Stimulated activated CD8-positive, alpha-beta memory T cell treated with anti-CD3 and anti-CD28 coated beads, Interleukin-7, amount 100 ng/mL, for 4 hours (primary cell): ENCODE measurements at regions not wholly inside any gene's neighbourhood (a gene's known extent, or its start where the extent isn't known, plus 50 kb on each side); places are given as distances from the start of the nearest gene placed in this dataset.

Experiments
- DNase-seq, 2 donors: peaks; one replicate each; pipeline ENCODE4 v3.0.0-alpha.2; 2020; ENCODE audit warnings: low read depth in 2 of 2

DNA sequence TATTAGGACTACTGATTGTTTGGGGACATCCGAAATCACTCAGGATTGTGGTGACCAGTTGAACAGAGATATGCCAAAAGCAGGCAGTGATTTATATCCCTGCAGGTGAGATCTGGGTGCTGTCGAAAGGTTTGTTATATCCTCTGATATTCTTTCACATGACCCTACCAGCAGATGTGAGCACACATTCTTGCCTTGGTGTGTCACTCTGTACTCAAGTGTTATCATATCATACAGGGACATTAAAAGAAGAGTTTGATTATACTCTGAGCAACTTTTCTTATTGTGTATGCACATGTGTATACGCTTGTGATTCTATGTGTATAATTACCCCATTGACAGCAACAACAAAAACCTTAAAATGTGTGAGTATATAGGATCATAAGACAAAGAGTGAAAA, 381.2 kb upstream of the IGFBP7 start:
- DNase-seq, result no peak

DNA sequence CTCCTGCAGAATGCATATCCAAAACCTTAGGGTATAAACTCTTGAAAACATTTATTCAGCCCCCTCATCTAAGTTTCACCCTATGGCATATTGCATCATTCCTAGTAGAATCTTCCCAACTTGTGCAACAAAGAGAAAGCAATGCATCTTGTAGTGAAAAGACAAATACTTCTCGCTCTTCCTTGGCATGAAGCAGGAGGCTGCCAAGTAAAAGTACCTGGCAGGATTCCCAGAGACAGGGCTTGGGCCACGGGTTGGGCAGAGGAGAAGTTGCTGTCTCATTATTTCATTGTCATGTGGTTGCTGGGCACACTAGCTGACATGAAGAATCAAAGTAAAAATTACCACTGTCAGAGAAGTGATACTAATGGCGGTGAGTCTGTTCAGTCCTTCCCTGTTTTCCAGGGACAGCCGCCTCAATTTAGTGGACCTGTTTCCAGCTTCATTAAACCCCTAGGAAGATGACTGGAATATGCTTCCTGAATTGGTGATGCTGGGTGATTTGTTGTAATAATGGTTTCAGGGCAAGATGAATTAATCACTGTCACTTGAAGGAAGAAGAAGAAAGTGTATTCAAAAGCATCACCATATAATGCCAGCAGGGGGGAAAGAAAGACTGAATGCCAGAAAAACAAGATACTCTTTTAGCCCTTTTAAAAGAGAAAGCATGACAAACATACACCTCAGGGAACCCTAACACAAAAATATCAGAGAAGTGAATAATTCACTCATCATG, 380.5 kb upstream of the IGFBP7 start:
- DNase-seq, result no peak

GRCh38 chr4:57488366-57489162, 378.4 kb upstream of the IGFBP7 start:
- DNase-seq, result no peak

GRCh38 chr4:57475424-57475823, 365.2 kb upstream of the IGFBP7 start:
- no peak for DNase-seq

- DNase-seq, result no peak
Measured at GRCh38 chr4:57465321-57466056, 355.3 kb upstream of the IGFBP7 start.

GRCh38 chr4:57462843-57463242, 352.7 kb upstream of the IGFBP7 start:
- no peak for DNase-seq

GRCh38 chr4:57460967-57461366, 350.8 kb upstream of the IGFBP7 start:
- no peak for DNase-seq

DNA sequence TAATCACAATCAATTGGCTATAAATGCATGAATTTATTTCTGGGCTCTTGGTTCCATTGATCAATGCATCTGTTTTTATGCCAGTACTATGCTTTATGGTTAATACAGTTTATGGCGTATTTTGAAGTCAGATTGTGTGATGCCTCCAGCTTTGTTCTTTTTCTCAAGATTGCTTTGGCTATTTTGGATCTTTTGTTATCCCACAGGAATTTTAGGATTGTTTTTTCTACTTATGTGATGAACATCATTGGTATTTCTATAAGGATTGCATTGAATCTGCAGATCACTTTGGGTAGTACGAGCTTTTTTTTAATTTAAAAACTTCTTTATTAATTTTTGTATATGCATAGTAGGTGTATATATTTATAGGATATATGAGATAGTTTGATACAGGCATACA, 338.7 kb upstream of the IGFBP7 start:
- DNase-seq, result no peak

- DNase-seq, result no peak
Measured at GRCh38 chr4:57448452-57448851, 338.3 kb upstream of the IGFBP7 start.

GRCh38 chr4:57446266-57446665, 336.1 kb upstream of the IGFBP7 start:
- no peak for DNase-seq

GRCh38 chr4:57445686-57446085, 335.5 kb upstream of the IGFBP7 start:
- DNase-seq, result no peak

DNA sequence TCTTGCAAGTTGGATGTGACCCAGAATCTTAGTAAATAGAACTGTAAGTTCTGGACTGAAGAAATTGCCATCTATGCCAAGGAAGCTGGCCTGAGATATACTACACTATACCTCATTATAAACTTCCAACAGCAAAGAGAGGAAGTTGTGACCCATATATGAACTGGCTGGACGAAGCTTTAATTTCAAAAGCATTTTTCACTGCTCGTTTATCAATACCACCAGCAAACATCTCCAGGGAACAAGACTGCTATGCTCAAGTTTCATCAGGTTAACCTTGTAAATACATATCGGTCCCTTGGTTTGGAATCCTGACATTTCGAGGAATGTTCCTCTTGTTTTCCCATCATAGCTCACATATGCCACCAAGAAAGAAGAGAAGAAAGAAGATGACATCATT, 334.5 kb upstream of the IGFBP7 start:
- DNase-seq, result no peak

- DNase-seq, result no peak
Measured at GRCh38 chr4:57443787-57444186, 333.6 kb upstream of the IGFBP7 start.

DNA sequence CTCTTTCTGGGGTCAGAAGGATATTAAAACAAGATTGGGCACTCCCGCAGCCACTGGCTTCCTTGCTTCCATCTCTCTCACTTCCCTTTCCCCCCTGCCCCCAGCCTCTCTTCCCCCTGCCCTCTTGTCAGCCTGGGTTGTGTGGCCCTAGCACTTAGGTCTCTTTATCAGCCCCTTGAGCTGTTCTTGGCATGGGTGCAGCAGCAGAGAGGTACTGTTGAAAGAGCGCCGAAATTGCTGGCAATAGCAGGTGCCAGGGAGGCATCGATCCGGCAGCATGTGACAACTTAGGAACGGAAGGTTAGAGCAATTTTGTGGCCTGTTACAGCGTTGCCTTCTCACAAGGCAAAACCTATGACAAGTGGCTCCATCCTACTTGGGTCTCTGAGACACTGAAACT, 333.1 kb upstream of the IGFBP7 start:
- DNase-seq, result no peak

DNA sequence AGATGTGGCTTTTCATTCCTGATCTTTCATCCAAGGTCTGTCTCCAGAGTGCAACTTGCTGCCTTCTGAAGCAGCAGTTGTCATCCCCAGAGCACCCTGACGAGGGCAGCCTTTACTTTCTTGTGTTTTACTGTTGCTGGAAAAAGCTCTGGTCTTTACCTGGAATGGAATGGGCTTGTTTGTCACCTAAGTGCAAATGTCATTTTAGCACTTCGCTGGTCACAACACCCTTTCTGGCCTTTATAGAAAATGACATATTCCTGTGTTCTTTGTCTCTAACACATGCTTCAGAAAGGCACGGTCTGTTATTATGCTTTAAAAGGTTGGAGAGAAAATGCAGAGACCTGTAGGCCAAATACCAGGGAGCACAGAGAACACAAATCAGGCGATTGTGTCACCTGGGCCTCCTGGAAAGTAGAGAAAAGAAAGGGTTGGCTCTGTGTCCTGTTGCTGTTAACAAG, 332.7 kb upstream of the IGFBP7 start:
- no peak for DNase-seq

- no peak for DNase-seq
Measured at GRCh38 chr4:57442241-57442640, 332.1 kb upstream of the IGFBP7 start.

DNA sequence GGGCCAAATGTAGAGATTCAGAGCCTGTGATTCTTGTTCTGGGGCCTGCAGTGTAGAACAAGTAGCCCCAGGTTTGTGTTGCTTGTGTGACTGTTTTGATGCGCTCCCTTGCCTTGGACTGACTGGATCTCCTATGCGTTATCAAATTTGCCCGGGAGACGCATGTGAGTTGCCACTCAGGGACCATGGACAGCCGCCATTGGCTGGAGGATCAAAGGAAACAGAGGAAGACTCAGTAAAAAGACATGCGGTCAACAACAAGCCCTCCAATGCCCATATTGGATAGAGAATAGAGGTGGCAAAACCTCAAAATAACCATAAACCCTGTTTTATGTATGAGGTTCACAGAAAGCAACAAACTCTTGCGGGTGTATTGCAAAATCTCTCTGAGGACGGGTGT, 327.5 kb upstream of the IGFBP7 start:
- DNase-seq, result no peak

DNA sequence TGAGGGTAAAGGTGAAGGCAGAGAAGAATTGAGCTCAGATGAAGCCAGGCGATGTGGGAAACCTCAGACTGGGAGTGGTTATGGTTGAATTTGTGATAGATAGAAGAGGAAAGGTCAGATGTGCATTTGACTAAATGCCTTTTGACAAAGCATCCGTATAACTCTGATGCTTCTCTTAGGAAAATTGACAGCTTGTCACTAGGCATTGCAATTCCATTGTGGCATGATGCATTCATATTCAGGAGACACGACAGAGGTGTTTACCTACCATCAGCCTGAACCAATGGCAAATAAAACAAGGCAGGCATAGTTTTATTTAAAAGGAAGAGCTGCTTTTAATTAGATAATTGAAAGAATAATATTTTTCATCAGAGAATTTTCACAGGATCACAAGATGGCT, 325.1 kb upstream of the IGFBP7 start:
- DNase-seq, result no peak

GRCh38 chr4:57430726-57431125, 320.5 kb upstream of the IGFBP7 start:
- DNase-seq, result no peak

- no peak for DNase-seq
Measured at GRCh38 chr4:57426779-57427395, 316.7 kb upstream of the IGFBP7 start.

DNA sequence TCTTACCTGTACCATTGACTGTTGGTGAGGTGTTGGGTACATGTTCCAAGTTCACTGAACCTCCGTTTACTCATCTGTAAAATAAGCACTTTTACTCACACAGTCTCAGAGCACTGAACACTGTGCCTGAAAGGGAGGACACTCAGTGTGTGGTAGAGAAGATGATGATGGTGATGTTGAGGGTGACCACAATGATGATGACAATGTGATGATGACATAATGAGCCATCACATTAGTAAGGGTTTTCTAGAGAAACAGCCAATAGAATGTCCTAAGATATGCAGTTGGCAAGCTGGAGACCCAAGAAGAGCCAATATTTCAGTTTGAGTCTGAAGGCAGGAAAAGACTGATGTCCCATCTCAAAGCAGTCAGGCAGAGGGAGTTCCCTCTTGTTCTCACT, 315.4 kb upstream of the IGFBP7 start:
- DNase-seq, result no peak

GRCh38 chr4:57424232-57424897, 314.2 kb upstream of the IGFBP7 start:
- DNase-seq, result no peak
